COLO668 (cell line): ENCODE measurements at regions not wholly inside any gene's neighbourhood (a gene's known extent, or its start where the extent isn't known, plus 50 kb on each side); places are given as distances from the start of the nearest gene placed in this dataset.
"Not testable (repeated sequence)": the region's sequence is repeated elsewhere in the genome, so short reads cannot be mapped to it uniquely, and the experiment has no call there.

Experiments used
- DNase-seq: peaks from one replicate; lab custom pipeline; 2025; ENCODE audit not compliant: unreplicated experiment; lab: John Stamatoyannopoulos, UW

DNA sequence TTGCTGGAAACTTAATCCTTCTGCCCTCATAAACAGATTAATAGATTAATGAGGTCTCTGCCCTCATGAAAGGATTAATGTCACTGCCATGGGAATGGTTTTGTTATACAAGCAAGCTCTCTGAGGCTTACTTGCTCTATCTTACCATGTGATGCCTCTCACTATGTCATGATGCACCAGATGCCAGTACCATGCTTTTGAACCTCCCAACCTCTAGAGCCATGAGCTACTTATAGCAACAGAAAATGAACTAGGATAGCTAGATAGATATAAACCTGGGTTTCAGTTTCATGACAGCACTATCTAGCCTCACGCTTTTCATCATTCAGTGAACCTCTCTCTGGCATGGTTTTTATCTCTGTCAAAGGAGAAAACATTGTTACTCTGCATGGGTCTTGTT, 371.6 kb upstream of the LRP1B start:
- DNase-seq: no peak

DNA sequence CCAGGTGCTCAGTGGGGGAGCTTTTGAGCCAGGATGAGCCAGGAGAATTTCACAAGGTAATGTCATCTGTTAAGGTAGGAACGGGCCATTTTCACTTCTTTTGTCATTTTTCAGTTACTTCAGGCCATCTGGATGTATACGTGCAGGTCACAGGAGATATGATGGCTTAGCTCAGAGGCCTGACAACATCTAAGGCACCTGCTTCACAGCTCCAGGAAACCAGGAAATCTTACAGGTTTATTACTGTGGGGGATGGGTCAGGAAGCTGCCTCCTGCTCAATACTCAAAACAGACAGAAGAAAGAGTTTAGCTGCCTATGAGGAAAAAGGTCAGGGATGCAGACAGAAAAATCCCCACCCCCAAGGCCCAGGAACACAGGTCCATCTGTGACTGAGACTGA, 364.3 kb upstream of the LRP1B start:
- no peak for DNase-seq

DNA sequence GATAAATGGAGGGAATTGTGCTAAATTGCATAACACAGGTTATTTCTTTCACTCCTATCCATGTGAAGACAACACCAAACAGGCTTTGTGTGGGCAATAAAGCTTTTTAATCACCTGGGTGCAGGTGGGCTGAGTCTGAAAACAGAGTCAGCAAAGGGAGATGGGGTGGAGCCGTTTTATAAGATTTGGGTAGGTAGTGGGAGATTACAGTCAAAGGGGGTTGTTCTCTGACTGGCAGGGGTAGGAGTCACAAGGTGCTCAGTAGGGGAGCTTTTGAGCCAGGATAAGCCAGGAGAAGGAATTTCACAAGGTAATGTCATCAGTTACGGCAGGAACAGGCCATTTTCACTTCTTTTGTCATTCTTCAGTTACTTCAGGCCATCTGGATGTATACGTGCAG, 358.8 kb upstream of the LRP1B start:
- not testable (repeated sequence) for DNase-seq

DNA sequence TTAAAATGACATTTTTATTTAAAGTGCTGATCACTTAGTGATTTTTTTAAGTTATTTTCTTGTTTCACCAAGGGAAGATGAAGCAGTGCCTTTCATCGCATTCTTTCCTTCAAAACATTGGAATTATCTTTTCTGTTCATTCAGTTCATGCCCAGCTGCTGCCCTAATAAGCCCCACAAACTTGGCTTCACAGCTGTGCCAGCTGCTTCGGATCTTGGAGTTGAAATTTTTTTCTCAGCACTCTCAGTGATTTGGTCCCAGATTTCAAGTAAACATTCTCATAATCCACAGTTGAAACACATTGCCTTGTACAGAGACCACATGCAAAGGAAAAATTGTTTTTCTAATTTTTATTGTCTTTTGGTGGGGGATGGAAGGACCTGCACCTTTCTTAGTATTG, 353.3 kb upstream of the LRP1B start:
- DNase-seq: no peak

DNA sequence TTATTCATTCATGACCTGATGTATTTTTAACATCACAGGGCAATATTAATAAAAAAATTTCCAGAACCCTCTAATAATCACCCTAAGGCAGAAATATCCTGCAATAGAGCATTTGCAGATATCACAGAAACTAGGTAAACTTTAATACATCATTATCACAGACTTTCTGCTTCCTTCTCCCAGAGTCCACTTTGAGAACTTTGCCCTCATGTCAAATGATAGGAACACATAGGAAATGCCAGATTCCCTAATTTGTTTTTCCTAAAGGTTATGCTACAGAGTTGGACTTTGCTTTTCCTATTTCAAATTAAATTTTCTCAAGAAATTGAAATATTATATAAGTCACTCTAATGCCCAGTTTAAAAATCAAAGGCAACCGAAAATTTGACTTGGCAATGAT, 352.8 kb upstream of the LRP1B start:
- DNase-seq: no peak

DNA sequence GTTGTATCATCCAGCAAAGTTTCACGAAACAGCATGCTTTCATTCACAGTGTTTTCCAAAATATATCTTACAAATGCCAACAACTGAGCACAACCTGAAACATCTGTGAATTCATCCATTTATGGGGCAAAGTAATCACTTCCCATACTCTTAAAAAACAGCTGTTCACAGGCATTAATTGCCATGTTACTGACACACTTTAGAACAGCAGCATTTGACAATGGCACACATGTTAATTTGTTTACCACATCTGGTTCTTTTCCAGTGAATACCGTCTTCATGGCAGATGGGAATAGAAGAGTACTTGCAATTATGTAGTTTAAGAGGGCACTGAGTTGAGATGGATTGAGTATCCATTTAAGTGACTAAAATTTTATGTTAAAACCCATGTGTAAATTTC, 347.4 kb upstream of the LRP1B start:
- no peak for DNase-seq

DNA sequence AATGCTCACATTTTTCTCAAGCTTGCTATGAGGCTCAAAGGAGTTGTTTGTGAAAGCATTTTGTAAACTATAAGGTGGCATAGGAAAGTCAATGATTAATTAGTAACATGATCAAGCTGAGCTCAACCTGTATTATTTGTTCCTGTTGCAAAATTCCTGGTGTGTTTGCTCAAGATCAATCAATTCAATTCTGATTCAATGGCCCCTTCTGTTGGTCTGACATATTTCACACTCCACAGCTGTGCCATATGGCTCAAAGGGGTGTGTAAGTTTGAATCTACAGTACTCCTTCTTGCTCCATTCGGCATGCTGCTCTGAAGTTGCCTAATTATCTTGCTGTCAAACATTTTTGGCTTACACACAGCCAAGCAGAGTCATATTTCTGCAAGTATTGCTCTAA, 341.6 kb upstream of the LRP1B start:
- DNase-seq: peak; percentile 47

DNA sequence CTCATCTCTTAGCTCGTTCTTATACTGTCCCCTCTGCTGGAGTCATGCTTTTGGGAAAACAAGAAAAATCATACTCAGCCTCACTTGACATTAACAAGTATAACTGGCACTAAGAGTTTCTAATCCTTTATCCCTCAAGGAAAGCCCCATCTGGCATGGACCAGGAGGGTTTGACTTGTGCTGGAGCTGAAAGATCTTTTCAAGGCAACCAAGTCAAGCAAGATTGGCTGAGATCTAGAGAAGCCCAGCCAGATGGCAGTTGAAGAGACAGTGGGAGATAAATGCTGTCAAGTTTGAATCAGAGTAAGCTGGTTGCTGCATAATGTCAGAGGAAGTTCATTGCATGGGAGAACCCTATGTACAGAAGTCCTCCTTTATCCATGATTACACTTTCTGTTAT, 336.5 kb upstream of the LRP1B start:
- no peak for DNase-seq

DNA sequence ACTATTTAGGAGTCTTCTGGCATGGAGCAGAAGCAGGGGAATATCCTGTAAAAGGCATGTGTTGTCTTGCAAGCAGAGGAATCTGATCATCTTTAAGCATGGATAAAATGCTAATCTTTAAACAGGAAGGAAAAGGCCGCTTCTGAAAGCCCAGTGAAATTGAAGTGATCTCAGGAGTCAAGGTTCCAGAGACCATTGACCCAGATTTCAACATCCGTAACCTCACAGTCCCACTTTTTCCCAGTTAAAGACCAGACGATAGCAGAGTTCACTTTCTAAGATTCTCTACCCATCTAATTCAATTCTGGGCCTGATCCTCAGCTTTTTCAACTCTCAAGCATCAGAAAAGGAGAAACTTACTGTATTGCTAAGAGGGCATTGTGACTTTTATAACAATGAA, 332.2 kb upstream of the LRP1B start:
- no peak for DNase-seq

DNA sequence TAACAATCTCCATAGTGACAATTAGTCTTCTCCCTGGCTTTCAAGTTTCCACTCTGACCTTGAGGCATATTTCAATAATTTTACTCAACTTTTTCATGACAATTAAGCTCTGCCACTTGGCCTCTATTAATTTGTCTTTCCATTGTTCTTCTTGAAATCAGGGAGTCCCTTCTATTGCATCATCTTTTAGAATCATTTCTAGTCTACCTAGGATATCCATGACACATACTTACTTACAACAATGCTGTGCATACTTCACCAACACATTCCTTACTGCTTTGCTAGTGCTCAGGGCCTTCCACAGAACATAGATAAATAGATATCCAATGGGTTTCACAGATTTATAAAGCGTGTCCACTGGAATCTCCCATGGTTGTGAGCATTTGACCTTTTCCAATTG, 331.5 kb upstream of the LRP1B start:
- no peak for DNase-seq

DNA sequence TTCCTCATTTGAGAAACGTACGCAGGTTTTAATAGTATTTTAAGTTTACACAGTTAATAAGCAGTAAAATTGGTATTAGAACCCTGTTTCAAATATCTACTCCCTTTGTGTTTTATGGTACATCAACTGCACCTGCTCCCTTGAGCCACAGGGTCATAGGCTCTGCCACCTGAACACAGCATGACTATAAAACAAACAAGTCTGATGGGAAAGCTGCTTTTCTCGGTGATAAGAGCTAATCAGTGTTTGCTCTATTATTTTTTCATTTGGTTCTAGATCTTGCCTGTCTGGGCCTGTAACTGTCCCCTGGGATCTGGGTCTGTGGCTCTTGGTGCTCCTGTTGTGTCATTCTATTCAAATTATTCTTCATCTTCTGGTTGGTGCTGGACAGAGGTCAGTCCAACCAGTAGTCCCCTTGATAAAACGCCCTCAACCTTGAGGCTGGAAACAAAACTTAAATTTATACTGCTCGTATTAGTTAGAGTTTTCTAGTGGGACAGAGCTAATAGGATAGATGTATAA, 314.8 kb upstream of the LRP1B start:
- DNase-seq: peak; percentile 6

DNA sequence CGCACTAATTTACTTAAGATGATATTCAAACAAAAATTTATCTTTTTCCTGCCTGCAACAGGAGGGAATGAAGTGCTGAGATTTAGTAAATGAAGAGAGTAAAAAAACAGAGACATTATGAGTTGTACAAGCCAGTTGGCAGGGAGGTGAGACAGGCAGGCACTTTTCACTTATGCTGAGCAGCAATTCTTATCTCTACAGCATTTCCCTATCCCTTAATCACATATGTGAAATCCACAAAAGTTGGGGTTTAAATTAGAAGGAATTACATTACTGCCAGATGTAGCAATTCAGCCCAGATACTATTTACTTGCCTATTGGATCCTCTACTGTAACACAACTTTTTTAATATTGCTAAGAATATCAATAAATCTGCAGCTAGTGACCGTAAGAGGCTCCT, 314.2 kb upstream of the LRP1B start:
- DNase-seq: no peak

DNA sequence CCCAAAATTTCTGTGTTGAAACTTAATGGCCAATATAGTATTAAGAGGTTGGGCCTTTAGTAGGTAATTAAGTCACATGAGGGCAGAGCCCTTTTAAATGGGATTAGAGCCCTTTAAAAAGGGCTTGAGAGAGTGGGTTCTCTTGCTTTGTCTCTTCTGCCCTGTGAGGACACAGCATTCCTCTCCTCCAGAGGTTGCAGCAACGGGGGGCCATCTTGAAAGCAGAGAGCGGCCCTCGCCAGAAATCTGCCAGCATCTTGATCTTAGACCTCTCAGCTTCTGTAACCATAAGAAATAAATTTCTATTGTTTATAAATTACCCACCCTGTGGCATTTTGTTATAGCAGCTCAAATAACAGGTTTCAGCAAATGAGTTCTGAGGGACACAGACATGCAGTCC, 305.0 kb upstream of the LRP1B start:
- DNase-seq: no peak

DNA sequence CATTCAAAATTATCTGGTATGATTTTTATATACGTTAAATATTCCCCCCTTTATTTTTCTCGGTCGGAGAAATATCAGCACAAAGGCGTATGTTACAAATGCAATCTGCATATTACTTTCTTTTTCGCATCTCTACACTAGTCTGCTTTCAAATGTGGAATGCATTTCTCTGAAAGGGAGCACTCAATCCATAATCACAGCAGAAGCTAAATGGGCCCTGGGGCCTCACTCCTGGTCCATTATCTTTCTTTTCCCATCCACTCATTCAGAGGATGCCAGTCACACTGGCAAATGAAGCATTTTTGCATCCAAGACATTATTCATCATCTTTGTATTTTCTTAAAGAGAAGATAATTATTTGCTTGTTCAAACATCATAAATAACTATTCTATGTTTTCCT, 295.2 kb upstream of the LRP1B start:
- no peak for DNase-seq

DNA sequence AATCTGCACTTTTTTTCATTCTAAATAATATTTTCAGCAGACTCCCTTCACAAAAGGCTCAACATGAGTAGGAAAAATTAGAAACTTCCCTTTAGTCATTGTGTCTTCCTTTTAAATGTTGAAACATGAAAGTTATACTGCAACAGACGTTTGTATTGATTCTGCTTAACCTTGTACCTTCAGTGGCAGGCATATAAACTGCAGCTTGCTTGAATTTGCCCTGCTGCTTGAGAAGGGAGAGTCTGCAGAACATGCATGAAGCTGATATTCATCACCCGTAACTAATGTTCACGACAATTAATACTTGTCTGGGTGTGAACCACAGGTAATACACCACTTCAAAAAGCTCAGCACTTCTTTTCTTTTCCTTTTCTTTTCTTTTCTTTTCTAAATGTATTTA, 294.7 kb upstream of the LRP1B start:
- no peak for DNase-seq

DNA sequence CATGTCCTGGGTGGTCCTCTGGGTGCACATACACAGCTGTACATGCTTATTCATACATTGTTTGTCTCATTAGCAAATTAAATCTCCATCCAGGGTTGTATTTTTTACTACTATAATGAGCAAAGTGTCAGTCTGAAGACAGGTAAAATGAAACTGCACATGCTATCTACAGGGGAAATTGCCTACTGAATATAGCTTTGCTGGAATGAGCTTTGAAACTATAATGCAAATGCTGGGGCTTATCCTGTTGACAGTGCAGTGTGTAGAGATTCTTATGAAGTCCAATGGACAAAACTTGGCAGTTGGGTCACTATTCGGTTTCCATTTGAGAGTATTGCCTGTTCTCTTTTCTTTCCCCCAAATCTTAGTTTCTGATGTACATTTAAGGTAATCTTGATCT, 292.8 kb upstream of the LRP1B start:
- DNase-seq: no peak

DNA sequence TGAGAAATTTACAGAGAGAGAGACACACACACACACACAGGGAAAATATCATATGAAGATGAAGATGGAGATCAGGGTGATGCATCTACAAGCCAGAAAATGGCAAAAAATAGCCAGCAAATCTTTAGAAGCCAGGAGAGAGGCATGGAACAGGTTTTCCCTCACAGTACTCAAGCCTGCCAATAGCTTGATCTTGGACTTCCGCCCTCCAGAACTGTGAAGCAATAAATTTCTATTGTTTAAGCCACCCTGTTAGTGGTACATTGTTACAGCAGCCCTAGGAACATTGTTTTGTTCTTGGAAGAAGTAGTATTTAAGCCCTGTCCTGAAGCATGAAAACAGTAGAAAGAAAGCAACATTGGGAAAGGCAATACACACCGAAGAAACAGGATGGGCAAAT, 292.0 kb upstream of the LRP1B start:
- DNase-seq: no peak

DNA sequence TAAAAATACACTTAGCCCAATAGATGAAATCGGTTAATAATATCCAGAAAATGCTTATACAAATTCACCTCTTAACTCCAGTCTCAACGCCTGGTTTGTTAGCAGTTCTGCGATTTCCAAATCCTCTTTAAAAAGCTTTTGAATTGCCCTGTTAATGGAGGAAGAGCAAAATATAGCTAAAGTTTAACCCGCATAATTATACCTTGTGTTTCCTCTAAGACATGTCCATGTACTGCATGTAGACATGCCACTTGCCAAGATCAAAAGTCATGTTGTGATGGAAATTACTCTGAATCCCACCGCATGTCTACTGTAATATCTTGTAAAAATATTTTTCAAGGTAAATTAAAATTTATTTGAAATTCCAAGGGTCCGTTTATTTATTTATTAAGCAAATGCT, 291.2 kb upstream of the LRP1B start:
- no peak for DNase-seq

DNA sequence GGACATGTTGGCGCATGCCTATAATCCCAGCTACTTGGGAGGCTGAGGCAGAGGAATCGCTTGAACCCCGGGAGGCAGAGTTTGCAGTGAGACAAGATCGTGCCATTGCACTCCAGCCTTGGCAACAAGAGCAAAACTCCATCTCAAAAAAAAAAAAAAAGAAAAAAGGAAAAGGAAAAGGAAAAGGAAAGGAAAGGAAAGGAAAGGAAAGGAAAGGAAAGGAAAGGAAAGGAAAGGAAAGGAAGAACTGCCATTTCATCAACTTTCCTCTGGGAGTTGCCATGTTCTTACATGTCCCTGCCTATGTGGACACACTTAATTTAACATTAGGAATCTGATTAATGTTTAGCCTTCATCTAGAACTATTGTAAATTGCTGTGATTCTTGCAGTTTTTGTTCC, 287.9 kb upstream of the LRP1B start:
- DNase-seq: not testable (repeated sequence)

DNA sequence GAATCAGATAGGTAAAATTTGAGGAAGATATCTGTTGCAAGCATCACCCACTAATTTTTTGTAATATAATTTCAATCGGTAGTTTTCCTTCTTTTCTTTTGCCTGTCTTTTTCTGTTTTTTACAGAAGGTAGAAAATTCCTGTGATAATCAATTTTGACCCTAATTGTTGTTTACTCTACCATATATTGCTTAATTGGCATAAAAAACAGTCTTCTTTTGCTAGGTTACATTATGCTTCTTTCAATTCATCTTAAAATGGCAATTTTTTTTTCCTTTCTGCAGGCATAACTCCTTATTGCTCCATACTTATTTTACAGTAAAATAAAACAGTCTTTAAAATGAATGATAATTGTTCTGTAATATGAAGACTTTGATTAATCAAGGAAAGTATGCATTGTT, 286.2 kb upstream of the LRP1B start:
- no peak for DNase-seq

DNA sequence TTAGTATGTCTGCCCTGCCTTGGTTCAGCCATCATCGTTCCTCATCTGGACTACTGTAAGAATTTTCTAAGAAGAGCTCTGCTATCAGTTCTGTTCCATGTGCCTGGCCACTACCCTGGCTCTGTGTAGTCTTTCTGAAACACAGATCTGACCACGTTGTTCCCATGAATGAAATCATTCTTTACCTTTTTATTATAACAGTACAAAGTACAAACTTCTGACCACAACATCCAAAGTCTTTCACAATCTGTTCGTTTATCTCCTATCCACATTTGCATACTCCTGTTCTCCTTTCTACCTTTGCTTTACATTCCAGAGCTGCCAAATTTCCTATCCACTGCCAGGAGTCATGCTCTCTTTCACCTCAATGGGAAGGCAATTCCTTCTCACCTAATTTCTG, 284.6 kb upstream of the LRP1B start:
- DNase-seq: no peak

DNA sequence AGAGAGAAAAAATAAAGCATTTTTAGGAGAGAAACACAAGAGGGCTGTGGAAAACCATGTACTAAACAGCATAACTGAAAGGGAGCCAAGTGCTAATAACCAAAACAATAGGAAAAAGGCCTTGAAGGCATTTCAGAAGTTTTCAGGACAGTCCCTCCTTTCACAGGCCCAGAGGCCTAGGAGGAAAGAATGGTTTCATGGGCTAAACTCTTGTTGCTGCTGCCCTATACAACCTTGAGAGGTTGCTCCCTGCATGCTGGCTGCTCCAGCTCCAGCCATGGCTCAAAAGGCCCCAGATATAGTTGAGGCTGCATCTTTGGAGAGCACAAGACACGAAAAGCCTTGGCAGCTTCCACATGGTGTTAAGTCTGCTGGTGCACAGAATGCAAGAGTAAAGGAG, 267.4 kb upstream of the LRP1B start:
- no peak for DNase-seq

DNA sequence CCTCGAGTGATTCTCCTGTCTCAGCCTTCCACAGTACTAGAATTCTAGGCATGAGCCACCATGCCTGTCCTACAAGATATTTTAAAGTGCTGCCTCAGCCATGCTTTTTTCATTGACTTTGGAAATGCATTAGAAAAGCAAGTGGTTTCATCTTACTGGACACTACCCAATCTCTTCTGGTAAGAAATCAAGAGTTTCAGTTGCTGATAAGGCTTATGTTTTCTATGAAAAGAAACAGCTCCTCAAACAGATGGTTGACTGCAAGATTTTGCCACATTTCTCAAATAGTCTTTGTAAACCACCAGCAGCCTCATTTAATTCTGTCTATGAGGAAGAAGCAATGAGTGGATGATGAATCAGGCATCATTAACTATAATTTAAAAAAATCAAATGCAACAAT, 264.5 kb upstream of the LRP1B start:
- DNase-seq: no peak

DNA sequence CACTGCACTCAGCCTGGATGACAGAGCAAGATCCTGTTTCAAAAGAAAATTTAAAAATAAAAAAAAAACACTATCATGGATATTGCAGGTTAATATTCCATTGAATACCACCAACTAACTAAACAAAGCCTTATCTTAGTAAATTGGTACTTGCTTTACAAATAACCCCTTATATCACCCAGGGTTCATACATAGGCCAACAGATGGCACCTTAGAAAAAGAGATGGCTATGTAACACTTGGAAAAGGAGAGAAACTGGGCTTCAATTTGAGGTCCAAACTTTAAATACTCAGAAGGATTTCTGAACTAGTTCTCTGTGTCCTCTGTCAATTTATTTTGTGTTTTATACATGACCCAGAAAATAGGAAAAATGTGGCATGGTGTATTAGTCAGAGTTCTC, 249.6 kb upstream of the LRP1B start:
- DNase-seq: no peak
